GM21717 (cell line): ENCODE measurements at regions not wholly inside any gene's neighbourhood (a gene's known extent, or its start where the extent isn't known, plus 50 kb on each side); places are given as distances from the start of the nearest gene placed in this dataset.
"Not testable (repeated sequence)": the region's sequence is repeated elsewhere in the genome, so short reads cannot be mapped to it uniquely, and the experiment has no call there.

Experiments used
- ATAC-seq: cut with Tn5 transposase; IDR thresholded peaks from one replicate; pipeline ENCODE4 v1.9.1; 2021; ENCODE audit warnings: mild to moderate bottlenecking, moderate library complexity; ENCODE audit not compliant: unreplicated experiment

- ATAC-seq: no peak
Measured at GRCh38 chr2:14750433-14750832, 117.9 kb downstream of the LRATD1 start.

GRCh38 chr2:14751581-14751980, 119.1 kb downstream of the LRATD1 start:
- ATAC-seq: no peak

DNA sequence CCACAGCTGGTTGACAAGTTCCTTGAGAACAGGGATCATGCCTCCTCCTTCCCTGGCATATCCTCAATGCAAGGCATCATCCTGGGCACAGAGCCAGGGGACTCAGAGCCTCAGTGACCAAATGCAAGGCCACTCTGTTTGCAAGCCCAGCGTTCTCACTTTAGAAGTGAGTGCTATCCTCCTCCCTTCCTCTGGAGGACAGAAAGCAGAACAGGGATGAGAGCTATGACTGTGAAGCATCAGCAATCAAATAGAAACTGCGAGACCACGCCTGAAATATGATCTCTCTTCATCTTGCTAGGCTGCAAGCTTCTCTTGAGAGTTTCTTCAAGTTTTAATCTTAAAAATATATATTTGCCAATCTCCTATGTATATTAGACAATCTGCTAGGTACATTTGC, 119.8 kb downstream of the LRATD1 start:
- peak; percentile 74 for ATAC-seq

DNA sequence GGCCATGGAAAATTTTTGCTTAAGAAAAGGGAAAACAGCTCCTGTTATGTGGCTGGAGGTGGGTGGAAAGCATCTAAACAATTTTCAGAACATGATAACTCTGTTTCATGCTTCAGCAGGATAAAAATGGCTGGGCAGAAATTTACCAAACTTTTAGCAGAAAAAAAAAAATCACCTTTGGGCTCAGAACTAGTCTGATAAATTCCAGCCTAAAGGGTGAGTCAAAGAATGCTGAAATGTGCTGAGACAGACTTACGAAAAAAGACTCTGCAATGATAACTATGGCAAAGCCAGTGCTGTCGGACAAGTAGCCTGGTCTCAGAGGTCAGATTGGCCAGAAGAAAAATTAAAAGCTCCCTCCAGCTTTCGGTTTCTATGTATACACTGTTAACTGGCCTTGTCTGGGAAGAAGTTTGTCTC, 123.6 kb downstream of the LRATD1 start:
- no peak for ATAC-seq

GRCh38 chr2:14756981-14757657, 124.6 kb downstream of the LRATD1 start:
- no peak for ATAC-seq

- ATAC-seq: no peak
Measured at GRCh38 chr2:14759082-14759481, 126.6 kb downstream of the LRATD1 start.

DNA sequence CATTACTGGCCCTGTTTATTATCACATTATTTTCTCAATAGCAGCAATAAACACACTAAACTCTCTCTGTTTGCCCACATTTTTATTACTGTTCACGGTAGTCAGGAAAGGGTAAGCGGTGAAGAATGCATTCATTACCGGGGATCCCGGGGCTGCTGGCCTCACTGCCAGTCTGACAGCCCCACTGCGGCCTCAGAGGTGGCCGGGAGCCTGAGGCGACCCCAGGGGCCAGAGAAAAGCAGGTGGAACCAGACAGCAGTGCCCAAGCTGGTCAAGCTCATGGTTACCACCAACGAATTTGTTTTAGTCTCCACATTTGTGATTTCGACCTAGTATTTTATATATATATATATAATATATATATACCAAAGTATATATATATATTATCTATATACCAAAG, 127.7 kb downstream of the LRATD1 start:
- ATAC-seq: no peak

DNA sequence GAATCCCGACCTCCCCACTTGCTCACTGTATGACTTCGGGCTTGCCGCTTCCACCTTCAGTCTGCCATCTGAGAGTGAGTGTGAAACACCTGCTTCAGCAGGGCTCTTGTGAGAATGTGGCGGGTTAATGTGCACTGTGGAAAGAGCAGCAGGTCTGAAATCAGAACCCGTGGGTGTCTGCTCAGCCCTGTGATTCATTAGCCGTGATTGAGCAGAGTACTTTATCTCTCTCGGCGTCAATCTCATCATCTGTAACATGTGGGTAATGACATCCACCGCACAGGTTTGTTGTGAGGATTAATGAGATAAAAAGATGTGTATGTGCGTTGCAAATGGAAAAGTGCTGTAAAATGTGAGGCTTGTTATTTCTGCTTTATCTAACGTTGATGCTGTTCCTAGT, 128.6 kb downstream of the LRATD1 start:
- ATAC-seq: no peak

- no peak for ATAC-seq
Measured at GRCh38 chr2:14773696-14774095, 141.2 kb downstream of the LRATD1 start.

GRCh38 chr2:14774436-14774968, 142.0 kb downstream of the LRATD1 start:
- no peak for ATAC-seq

DNA sequence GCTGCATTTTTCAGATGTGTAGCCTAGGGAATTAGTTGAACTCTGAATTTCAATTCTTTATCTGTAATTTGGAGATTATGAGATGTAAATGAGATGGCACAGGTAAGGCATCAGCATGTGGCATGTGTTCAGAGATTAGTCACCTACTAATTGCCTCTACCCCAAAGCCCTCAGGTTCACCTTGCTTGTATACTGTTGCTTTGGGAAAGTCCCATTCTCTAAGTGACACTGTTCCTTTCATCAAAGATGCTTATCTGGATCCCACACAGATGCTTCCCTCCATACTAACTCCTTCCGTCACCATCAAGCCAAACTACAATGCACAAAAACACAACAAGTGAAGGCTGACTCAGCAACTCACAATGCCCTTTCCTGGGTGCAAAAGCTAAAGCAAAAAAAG, 143.7 kb downstream of the LRATD1 start:
- ATAC-seq: no peak

- ATAC-seq: no peak
Measured at GRCh38 chr2:14778015-14778414, 145.5 kb downstream of the LRATD1 start.

GRCh38 chr2:14779252-14779651, 146.7 kb downstream of the LRATD1 start:
- ATAC-seq: no peak

- no peak for ATAC-seq
Measured at GRCh38 chr2:14781142-14781541, 148.6 kb downstream of the LRATD1 start.

DNA sequence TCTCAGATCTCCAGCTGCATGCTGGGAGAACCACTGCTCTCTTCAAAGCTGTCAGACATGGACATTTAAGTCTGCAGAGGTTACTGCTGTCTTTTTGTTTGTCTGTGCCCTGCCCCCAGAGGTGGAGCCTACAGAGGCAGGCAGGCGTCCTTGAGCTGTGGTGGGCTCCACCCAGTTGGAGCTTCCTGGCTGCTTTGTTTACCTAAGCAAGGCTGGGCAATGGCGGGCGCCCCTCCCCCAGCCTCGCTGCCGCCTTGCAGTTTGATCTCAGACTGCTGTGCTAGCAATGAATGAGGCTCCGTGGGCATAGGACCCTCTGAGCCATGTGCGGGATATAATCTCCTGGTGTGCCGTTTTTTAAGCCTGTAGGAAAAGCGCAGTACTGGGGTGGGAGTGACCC, 156.3 kb downstream of the LRATD1 start:
- ATAC-seq: not testable (repeated sequence)

- no peak for ATAC-seq
Measured at GRCh38 chr2:14790041-14790640, 157.6 kb downstream of the LRATD1 start.

GRCh38 chr2:14803994-14804393, 171.5 kb downstream of the LRATD1 start:
- no peak for ATAC-seq

DNA sequence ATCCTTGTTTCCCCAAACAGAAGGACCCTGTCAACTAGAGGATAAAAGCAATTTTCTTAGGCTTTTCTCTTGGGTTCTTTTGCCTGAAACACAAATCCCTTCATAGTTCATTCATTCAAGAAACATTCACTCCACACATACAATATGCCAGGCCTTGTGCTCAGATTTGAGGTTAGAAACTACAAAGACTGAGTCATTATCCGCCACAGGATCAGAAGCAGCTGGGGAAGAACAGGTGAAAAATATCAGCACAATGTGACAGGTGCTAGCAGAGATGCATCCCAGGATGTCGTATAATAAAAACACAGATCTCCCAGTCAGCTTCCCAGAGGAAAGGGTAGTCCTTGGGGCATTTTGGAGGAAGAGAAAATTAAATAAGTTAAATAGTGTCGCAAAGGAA, 172.4 kb downstream of the LRATD1 start:
- no peak for ATAC-seq

- no peak for ATAC-seq
Measured at GRCh38 chr2:14806613-14807012, 174.1 kb downstream of the LRATD1 start.

GRCh38 chr2:14815201-14815600, 182.7 kb downstream of the LRATD1 start:
- no peak for ATAC-seq

GRCh38 chr2:14816069-14817060, 183.8 kb downstream of the LRATD1 start:
- ATAC-seq: no peak
